ENCODE measurements at regions not wholly inside any gene's neighbourhood (a gene's known extent, or its start where the extent isn't known, plus 50 kb on each side); places are given as distances from the start of the nearest gene placed in this dataset.

- DNase-seq, result no peak
These were observed 383.0 kb downstream of the PCNX1 start for GRCh38 chr14:71290301-71290700.

- no peak for DNase-seq
These were observed 383.8 kb downstream of the PCNX1 start for GRCh38 chr14:71290960-71291466.

GRCh38 chr14:71296184-71296583 lies 388.9 kb downstream of the PCNX1 start:
- no peak for DNase-seq

GRCh38 chr14:71300566-71301330 lies 393.5 kb downstream of the PCNX1 start:
- DNase-seq, result no peak

- DNase-seq, result no peak
These were observed 394.4 kb downstream of the PCNX1 start for GRCh38 chr14:71301611-71302010.

- DNase-seq, result no peak
These were observed 397.4 kb downstream of the PCNX1 start for GRCh38 chr14:71304690-71305089.

- DNase-seq, result no peak
These were observed 401.4 kb downstream of the PCNX1 start for GRCh38 chr14:71308671-71309070.

GRCh38 chr14:71309756-71310155 lies 402.5 kb downstream of the PCNX1 start:
- no peak for DNase-seq

GRCh38 chr14:71311061-71311460 lies 403.8 kb downstream of the PCNX1 start:
- DNase-seq, result no peak

- DNase-seq, result no peak
These were observed 407.5 kb downstream of the PCNX1 start for GRCh38 chr14:71314717-71315116.

GRCh38 chr14:71317385-71318096 lies 410.3 kb downstream of the PCNX1 start:
- no peak for DNase-seq

GRCh38 chr14:71318097-71318459 lies 410.8 kb downstream of the PCNX1 start:
- no peak for DNase-seq

- peak; percentile 4 for DNase-seq
These were observed 412.4 kb downstream of the PCNX1 start for GRCh38 chr14:71319666-71320065.

- DNase-seq, result peak; percentile 98
These were observed 413.0 kb downstream of the PCNX1 start, which contains the start of gene SIPA1L1 for GRCh38 chr14:71320107-71320733. TSS of gene SIPA1L1 (plus strand) at chr14:71320476.

GRCh38 chr14:71320734-71321573 lies 413.7 kb downstream of the PCNX1 start:
- peak; percentile 71 for DNase-seq

- DNase-seq, result no peak
These were observed 414.5 kb downstream of the PCNX1 start for GRCh38 chr14:71321574-71322315.

GRCh38 chr14:71322655-71323250 lies 415.5 kb downstream of the PCNX1 start:
- peak; percentile 13 for DNase-seq

- peak; percentile 44 for DNase-seq
These were observed 417.6 kb downstream of the PCNX1 start for GRCh38 chr14:71324767-71325272.

- no peak for DNase-seq
These were observed 420.4 kb downstream of the PCNX1 start for GRCh38 chr14:71327691-71328090.

GRCh38 chr14:71328183-71328582 lies 420.9 kb downstream of the PCNX1 start:
- DNase-seq, result no peak

GRCh38 chr14:71328954-71329353 lies 421.7 kb downstream of the PCNX1 start:
- DNase-seq, result no peak

Measured in CD4-positive, alpha-beta T cell treated with Interleukin-6 for 4 hours (primary cell).